Motor neuron (in vitro differentiated cells): ENCODE measurements at regions not wholly inside any gene's neighbourhood (a gene's known extent, or its start where the extent isn't known, plus 50 kb on each side); places are given as distances from the start of the nearest gene placed in this dataset.

ENCODE experiments used
- ATAC-seq, 8 experiments: fragments of 200-7000 bp; cut with Tn5 transposase; replicated peaks in 6 of 8; 2 replicates each; pipeline ENCODE4 v1.8.0; 2021; ENCODE audit warnings: mild to moderate bottlenecking in 8 of 8, moderate library complexity in 8 of 8
- H3K27ac ChIP-seq, 2 donors: fragments of 250-450 bp; sonication (Bioruptor Pico); 2 replicates each; pipeline ENCODE4 v1.9.0; 2021; ENCODE audit warnings: antibody characterized with exemption in 2 of 2, mild to moderate bottlenecking in 2 of 2, moderate library complexity in 1 of 2
- H3K4me1 ChIP-seq, 2 donors: fragments of 250-450 bp; sonication (Bioruptor Pico); replicated peaks in 1 of 2; 2 replicates each; pipeline ENCODE4 v1.6.1; 2021; ENCODE audit warnings: antibody characterized with exemption in 2 of 2, mild to moderate bottlenecking in 2 of 2, moderate library complexity in 1 of 2
- H3K4me3 ChIP-seq, 5 donors: fragments of 250-450 bp; sonication (Bioruptor Pico); 2 replicates each; pipeline ENCODE4 v1.9.0; 2021; ENCODE audit warnings: antibody characterized with exemption in 5 of 5, mild to moderate bottlenecking in 5 of 5, moderate library complexity in 4 of 5
- WGBS, 10 experiments: fragments of 450-650 bp; shearing (Covaris generic); methylation state at CpG; one replicate each; pipeline ENCODE4 v1.0.0; 2022; 5-methylcytosine and 5-hydroxymethylcytosine counted together
- in situ Hi-C, 9 experiments: fragments of 400-800 bp; cut with MboI; loops; one replicate each; pipeline ENCODE4 v1.15.0; 2021; ENCODE audit warnings: low sequenced_read_pairs in 9 of 9, low pct_unique_long_range_greater_than_20kb in 2 of 9; ENCODE audit not compliant: unreplicated experiment in 9 of 9

DNA sequence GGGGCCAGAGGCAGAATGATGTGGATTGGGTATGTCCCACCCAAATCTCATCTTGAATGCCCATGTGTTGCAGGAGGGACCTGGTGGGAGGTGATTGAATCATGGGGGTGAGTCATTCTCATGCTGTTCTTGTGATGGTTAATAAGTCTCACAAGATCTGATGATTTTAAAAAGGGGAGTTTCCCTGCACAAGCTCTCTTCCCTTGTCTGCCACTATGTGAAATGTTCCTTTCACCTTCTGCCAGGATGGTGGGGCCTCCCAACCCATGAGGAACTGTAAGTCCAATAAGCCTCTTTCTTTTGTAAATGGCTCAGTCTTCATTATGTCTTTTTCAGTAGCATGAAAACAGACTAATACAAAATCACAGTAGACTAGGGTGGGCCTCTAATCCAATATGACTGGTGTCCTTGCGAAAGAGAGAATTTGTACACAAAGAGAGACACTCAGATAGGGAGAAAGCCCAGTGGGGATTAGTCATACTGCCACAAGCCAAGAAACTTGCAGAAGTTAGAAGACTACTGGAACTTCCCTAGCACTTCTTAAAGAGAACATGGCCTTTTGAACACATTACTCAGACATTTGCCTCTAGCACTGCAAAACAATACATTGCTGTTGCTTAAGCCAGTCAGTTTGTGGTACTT, 68.4 kb downstream of the ANXA1 start:
- Histone ChIP-seq H3K4me3 (no peak overlapping the region), H3K4me1 (peaks cover 3% of the 10 kb centered on the region in 2 donors), H3K27ac (no peak overlapping the region)
- WGBS, 10 experiments: 38 to 100% (median 100%) methylated on average over 1 of the region's 1 CpG; no CpG with 5 or more reads in 6 of the 10 experiments
- in situ Hi-C loops: no loop called here
- peak in 2 of 8 experiments; percentile 88 to 89 for ATAC-seq

- ATAC-seq: no peak
- WGBS, 10 experiments: 40 to 100% (median 83%) methylated on average over 1 to 2 of the region's 2 CpGs; no CpG with 5 or more reads in 7 of the 10 experiments
- in situ Hi-C loops: no loop called here
Observed at GRCh38 chr9:73223594-73223993, 71.9 kb downstream of the ANXA1 start.

DNA sequence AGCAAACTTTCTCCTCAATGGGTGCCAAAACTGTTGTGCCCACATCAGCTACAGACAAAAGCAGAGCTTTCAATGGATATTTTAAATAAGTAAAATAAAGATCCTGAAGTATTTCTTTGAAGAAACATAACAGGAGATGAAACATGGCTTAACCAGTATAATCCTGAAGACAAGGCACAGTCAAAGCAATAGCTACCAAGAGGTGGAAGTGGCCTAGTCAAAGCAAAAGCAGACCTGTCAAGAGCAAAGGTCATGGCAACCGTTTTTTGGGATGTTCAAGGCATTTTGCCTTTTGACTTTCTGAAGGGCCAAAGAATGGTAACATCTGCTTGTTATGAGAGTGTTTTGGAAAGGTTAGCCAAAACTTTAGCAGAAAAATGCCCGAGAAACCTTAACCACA, 77.9 kb downstream of the ANXA1 start:
- no peak overlapping the region for H3K27ac ChIP-seq
- WGBS, 10 experiments: 8 to 88% (median 63%) methylated on average over 1 to 2 of the region's 2 CpGs; no CpG with 5 or more reads in 3 of the 10 experiments
- peaks cover 0 to 3% of the 10 kb centered on the region in 2 donors for H3K4me1 ChIP-seq
- ATAC-seq: no peak
- no peak overlapping the region for H3K4me3 ChIP-seq
- in situ Hi-C loops: no loop called here

More at GRCh38 chr9:73223594-73223993, 71.9 kb downstream of the ANXA1 start:
- H3K27ac ChIP-seq: no peak overlapping the region
- H3K4me1 ChIP-seq: no peaks in the 10 kb centered on the region
- H3K4me3 ChIP-seq: no peak overlapping the region

GRCh38 chr9:73230251-73230650, 78.6 kb downstream of the ANXA1 start:
- no peak for ATAC-seq

GRCh38 chr9:73231203-73231602, 79.5 kb downstream of the ANXA1 start:
- no peak for ATAC-seq
- in situ Hi-C loops: no loop called here

More at GRCh38 chr9:73230251-73230650, 78.6 kb downstream of the ANXA1 start:
- no peak overlapping the region for H3K4me3 ChIP-seq
- no peak overlapping the region for H3K27ac ChIP-seq
- H3K4me1 ChIP-seq: peaks cover 0 to 3% of the 10 kb centered on the region in 2 donors
- in situ Hi-C loops: no loop called here
- WGBS, 10 experiments: 10 to 80% (median 30%) methylated on average over 1 to 2 of the region's 2 CpGs; no CpG with 5 or more reads in 1 of the 10 experiments

DNA sequence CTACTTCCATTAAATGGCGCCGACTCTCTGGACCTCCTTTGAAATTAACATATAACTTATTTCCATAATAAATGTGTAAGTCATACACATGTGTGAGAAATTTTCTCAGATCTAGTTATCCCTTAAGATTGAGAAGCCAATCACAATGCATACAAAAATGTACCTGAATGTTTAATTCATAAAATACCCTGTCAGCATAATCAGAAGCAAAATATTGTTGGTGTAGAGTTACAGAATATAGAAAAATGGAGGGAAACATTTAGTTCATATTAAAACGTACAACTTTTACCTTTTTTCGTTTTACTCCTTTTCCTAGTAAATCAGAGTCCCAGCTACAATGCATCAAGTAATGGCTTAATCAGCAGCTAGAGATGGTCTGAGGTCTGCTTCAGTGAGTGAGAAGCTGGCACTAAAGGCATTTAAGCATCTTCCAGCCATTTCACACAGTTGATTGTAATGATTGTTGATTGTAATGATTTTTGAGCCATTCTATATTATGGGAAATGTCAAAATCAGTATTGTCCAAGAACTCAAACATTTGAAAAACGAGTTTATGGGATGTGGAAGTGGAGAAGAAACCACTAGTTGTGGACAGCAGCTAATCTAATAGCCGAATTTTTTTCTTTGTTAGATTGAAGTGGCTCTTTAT, 81.8 kb downstream of the ANXA1 start:
- in situ Hi-C loops: no loop called here
- Histone ChIP-seq H3K4me1 (peaks cover 0 to 3% of the 10 kb centered on the region in 2 donors), H3K4me3 (no peak overlapping the region), H3K27ac (no peak overlapping the region)
- no peak for ATAC-seq
- WGBS, 10 experiments: 6 to 95% (median 65%) methylated on average over 1 to 6 of the region's 6 CpGs

More at GRCh38 chr9:73231203-73231602, 79.5 kb downstream of the ANXA1 start:
- peaks cover 0 to 3% of the 10 kb centered on the region in 2 donors for H3K4me1 ChIP-seq
- no peak overlapping the region for H3K4me3 ChIP-seq
- H3K27ac ChIP-seq: no peak overlapping the region

DNA sequence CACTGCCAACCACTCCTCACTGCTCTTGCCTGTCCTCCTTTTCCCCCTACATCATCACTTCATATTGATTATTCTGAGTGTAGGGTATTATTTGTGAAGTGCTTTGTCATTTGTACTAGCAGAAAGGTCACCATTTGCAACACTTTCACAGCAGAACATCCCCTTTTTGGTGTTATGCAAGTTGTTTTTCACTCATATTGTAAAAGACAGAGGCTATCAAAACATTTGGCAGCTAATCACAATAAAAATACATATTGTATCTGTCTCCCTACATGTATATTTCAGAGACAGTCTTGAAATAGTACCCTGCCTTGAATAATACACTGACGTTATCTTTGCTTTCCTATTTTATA, 82.3 kb downstream of the ANXA1 start:
- H3K4me3 ChIP-seq: no peak overlapping the region
- peaks cover 0 to 3% of the 10 kb centered on the region in 2 donors for H3K4me1 ChIP-seq
- H3K27ac ChIP-seq: no peak overlapping the region
- 50 to 100% (median 100%) methylated on average over 1 of the region's 1 CpG; no CpG with 5 or more reads in 1 of the 10 experiments for WGBS, 10 experiments
- ATAC-seq: no peak
- in situ Hi-C loops: no loop called here

- no peak overlapping the region for H3K4me3 ChIP-seq
- H3K27ac ChIP-seq: no peak overlapping the region
- 0 to 100% (median 82%) methylated on average over 1 of the region's 1 CpG; no CpG with 5 or more reads in 2 of the 10 experiments for WGBS, 10 experiments
- no peak for ATAC-seq
- in situ Hi-C loops: no loop called here
- peaks cover 0 to 14% of the 10 kb centered on the region in 2 donors for H3K4me1 ChIP-seq
Observed at GRCh38 chr9:73237140-73237539, 85.5 kb downstream of the ANXA1 start.

DNA sequence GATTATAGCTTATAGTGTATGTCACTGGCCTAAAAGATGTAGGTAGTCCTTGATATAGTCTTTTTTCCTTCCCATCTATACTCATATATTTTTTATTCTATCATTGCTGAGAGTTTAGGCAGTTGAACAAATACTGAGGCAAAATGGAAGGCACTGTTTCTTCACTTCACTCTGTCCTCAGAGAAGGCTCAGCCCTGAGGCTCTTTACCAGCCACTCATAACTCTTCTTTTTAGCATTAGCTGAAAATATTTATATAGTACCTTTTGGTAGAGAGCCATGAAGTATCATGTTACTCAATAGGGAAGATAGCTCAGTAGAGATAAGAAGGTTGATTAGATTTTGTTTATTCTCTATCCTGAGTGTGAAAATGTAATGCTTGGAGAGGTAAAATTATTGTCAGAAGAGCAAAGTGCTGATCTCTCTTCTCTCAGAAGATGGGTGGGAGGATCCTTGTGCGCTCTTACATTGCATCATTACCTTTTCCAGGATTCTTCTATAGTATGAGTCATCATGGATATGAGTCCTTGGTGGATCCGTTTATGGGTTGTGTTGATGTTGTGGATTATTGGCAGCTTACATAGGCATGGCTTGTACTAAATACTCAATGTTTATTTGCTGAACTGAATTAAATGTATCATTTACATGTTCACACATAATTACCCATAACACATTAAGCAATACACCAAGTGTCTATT, 88.1 kb downstream of the ANXA1 start:
- no peak overlapping the region for H3K4me3 ChIP-seq
- in situ Hi-C loops: no loop called here
- H3K4me1 ChIP-seq: peaks cover 0 to 12% of the 10 kb centered on the region in 2 donors
- 0 to 100% (median 91%) methylated on average over 1 to 2 of the region's 2 CpGs; no CpG with 5 or more reads in 4 of the 10 experiments for WGBS, 10 experiments
- no peak overlapping the region for H3K27ac ChIP-seq
- ATAC-seq: peak in 3 of 8 experiments; percentile 87 to 98 (median 95)

DNA sequence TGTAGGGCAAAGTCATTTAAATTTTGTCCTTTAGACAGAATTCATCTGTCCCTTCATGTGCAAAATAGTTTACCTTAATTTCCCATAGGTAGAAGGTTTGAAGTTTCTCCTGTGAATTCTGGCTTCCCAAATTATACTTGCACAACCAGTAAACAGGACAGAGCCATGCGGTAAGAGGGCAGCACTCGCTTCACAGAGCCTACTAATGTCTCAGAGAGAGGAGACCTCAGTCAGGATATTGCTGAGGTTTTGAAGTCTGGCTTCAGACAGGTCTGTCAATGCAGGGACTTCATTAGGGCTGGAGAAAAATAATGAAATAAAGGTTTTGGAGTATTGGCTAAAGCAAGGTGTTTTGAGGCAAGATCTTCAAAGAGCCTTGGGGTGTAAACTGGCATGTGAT, 91.4 kb downstream of the ANXA1 start:
- Histone ChIP-seq H3K4me1 (peaks cover 0 to 12% of the 10 kb centered on the region in 2 donors), H3K4me3 (no peak overlapping the region), H3K27ac (no peak overlapping the region)
- 60 to 71% (median 61%) methylated on average over 1 to 2 of the region's 2 CpGs; no CpG with 5 or more reads in 6 of the 10 experiments for WGBS, 10 experiments
- ATAC-seq: no peak
- in situ Hi-C loops: no loop called here

DNA sequence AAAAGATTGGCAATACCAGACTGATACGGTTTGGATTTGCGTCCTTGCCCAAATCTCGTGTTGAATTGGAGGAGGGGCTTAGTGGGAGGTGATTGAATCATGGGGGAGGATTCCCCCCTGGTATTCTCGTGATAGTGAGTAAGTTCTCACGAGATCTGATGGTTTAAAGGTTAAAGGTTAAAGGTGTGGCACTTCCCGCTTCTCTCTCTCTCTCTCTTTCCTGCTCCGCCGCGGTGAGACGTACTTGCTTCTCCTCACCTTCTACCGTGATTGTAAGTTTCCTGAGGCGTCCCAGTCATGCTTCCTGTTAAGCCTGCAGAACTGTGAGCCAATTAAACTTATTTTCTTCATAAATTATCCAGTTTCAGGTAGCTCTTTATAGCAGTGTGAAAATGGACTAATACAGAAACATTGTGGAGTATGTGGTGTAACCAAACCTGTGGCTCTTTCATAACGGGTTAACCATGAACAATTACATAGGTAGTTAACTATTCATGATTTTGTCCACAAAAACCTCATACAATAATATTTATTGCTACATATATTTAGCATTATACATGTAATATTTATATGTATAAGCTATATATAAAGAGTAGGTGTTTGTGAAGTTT, 107.5 kb downstream of the ANXA1 start:
- no peaks in the 10 kb centered on the region for H3K4me1 ChIP-seq
- in situ Hi-C loops: no loop called here
- no peak overlapping the region for H3K27ac ChIP-seq
- WGBS, 10 experiments: 65 to 95% (median 86%) methylated on average over 4 to 13 of the region's 13 CpGs; no CpG with 5 or more reads in 1 of the 10 experiments
- H3K4me3 ChIP-seq: no peak overlapping the region
- ATAC-seq: no peak

- ATAC-seq: no peak
- Histone ChIP-seq H3K4me1 (no peaks in the 10 kb centered on the region), H3K4me3 (no peak overlapping the region), H3K27ac (no peak overlapping the region)
- in situ Hi-C loops: no loop called here
Observed at GRCh38 chr9:73260506-73260905, 108.8 kb downstream of the ANXA1 start.

GRCh38 chr9:73264631-73265030, 113.0 kb downstream of the ANXA1 start:
- WGBS, 10 experiments: 17 to 100% (median 94%) methylated on average over 1 to 3 of the region's 4 CpGs; no CpG with 5 or more reads in 4 of the 10 experiments
- H3K4me3 ChIP-seq: no peak overlapping the region
- H3K4me1 ChIP-seq: no peaks in the 10 kb centered on the region
- peak in 1 of 8 experiments; percentile 15 for ATAC-seq
- H3K27ac ChIP-seq: no peak overlapping the region
- in situ Hi-C loops: no loop called here
